GM23338 (cell line): ENCODE measurements at regions not wholly inside any gene's neighbourhood (a gene's known extent, or its start where the extent isn't known, plus 50 kb on each side); places are given as distances from the start of the nearest gene placed in this dataset.

ENCODE experiments used
- POLR2AphosphoS5 ChIP-seq: IDR thresholded peaks from 2 replicates; pipeline ENCODE4 v1.6.1; 2016; ENCODE audit warnings: antibody characterized with exemption, low read depth
- TF ChIP-seq, protein P1 (sequence below), 2 experiments: fragments of 200-600 bp in 1 of 2; sonication (generic) in 1 of 2; conservative IDR thresholded peaks; 2 replicates each; pipeline versions ENCODE4 v1.5.1 to v1.6.1; 2016 to 2017; ENCODE audit warnings: antibody characterized with exemption in 2 of 2, low read depth in 2 of 2, mild to moderate bottlenecking in 2 of 2, moderate library complexity in 1 of 2

GRCh38 chr4:54496412-54496811, 161.3 kb upstream of the KIT start:
- TF ChIP-seq POLR2AphosphoS5: no peak
- TF ChIP-seq, protein P1, sequence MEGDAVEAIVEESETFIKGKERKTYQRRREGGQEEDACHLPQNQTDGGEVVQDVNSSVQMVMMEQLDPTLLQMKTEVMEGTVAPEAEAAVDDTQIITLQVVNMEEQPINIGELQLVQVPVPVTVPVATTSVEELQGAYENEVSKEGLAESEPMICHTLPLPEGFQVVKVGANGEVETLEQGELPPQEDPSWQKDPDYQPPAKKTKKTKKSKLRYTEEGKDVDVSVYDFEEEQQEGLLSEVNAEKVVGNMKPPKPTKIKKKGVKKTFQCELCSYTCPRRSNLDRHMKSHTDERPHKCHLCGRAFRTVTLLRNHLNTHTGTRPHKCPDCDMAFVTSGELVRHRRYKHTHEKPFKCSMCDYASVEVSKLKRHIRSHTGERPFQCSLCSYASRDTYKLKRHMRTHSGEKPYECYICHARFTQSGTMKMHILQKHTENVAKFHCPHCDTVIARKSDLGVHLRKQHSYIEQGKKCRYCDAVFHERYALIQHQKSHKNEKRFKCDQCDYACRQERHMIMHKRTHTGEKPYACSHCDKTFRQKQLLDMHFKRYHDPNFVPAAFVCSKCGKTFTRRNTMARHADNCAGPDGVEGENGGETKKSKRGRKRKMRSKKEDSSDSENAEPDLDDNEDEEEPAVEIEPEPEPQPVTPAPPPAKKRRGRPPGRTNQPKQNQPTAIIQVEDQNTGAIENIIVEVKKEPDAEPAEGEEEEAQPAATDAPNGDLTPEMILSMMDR (conservative IDR thresholded peaks at IDR 0.05; ENCODE audit: low read depth in 2 of 2): no peak
